LNCAP (cell line): ENCODE measurements at regions not wholly inside any gene's neighbourhood (a gene's known extent, or its start where the extent isn't known, plus 50 kb on each side); places are given as distances from the start of the nearest gene placed in this dataset.

ENCODE experiments used
- TF ChIP-seq, protein P1 (sequence below): fragments of 450-650 bp; IDR thresholded peaks from 2 replicates; pipeline ENCODE4 v1.5.1; 2017; ENCODE audit warnings: mild to moderate bottlenecking

DNA sequence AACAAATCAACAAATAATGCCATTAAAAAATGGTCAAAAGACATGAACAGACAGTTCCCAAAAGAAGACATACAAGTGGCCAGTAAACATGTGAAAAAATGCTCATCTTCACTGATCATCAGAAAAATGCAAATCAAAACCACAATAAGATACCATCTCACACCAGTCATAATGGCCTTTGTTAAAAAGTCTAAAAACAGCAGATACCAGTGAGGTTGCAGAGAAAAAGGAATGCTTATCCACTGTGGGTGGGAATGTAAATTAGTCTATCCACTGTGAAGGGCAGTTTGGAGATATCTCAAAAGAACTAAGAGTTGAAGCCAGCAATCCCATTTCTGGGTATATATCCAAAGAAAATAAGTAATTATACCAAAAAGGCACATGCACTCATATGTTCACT lies 668.1 kb upstream of the CPEB2 start:
- TF ChIP-seq, protein P1, sequence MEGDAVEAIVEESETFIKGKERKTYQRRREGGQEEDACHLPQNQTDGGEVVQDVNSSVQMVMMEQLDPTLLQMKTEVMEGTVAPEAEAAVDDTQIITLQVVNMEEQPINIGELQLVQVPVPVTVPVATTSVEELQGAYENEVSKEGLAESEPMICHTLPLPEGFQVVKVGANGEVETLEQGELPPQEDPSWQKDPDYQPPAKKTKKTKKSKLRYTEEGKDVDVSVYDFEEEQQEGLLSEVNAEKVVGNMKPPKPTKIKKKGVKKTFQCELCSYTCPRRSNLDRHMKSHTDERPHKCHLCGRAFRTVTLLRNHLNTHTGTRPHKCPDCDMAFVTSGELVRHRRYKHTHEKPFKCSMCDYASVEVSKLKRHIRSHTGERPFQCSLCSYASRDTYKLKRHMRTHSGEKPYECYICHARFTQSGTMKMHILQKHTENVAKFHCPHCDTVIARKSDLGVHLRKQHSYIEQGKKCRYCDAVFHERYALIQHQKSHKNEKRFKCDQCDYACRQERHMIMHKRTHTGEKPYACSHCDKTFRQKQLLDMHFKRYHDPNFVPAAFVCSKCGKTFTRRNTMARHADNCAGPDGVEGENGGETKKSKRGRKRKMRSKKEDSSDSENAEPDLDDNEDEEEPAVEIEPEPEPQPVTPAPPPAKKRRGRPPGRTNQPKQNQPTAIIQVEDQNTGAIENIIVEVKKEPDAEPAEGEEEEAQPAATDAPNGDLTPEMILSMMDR, result no peak

DNA sequence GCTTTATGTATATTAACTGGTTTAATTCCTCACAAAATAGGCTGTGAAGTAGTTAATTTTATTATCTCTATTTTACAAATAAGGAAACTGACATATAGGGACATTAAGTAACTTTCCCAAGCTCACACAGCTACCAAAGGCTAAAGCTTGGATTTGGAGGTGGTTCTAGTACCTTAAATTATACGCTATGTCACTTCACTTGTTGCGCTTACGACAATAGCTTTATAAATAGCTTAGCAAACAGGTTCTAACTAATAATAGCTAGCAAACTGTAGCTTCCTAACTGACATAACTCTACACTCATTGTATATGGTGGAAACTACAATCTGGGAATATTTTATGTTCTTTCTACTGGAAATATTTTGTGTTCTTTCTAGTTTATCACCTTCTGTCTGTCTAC lies 666.4 kb upstream of the CPEB2 start:
- TF ChIP-seq, protein P1, result no peak

- TF ChIP-seq, protein P1, result no peak
Measured at GRCh38 chr4:14336656-14337055, 665.6 kb upstream of the CPEB2 start.

GRCh38 chr4:14337892-14338584 lies 664.2 kb upstream of the CPEB2 start:
- TF ChIP-seq, protein P1, result no peak

DNA sequence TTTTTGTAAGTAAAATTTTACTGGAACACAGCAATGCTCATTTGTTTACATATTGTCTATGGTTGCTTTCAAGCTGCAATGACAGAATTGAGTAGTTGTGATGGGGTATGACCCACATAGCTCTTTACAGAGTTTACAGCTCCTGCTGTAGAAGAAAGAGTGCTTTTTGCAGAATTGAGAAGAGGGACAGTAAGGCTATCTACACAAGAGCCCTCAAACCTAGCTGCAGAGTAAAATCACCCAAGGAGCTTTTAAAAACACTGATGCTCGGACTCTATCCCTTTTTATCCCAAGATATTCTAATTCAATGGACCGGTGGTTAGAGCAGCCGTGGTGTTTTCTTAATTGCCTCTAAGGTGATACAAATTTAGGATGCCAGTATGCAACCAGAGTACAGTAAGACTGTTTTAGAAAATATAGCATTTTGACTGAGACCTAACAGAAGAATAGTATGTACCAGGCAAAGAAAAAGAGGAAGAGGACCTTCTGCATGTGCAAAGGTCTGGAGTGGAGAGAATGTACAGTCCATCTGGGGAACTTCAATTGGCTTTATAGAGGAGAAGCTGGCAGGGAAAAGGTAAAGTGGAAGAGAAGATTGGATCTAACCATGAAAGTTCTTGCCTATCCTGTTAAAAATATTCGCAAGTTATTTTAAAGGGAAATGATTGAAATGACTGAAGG lies 663.6 kb upstream of the CPEB2 start:
- TF ChIP-seq, protein P1, result no peak

DNA sequence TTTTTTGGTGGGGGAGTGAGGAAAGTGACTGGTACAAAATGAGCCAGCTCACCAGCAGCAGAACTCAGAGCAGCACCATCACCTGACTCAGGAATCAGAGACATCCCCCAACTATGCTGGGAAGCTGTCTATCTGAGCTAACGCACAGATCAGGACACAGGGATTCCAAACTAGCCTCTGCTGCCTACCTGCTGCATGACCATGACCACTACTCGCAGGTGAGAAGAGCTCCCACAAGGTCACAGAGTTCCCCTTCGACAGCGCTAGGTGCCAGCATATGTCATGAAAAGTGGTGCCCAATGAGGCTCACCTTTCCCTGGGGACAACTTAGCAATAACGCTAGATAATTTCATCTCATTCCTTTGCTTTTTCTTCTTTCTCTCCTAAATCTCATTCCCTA lies 662.6 kb upstream of the CPEB2 start:
- TF ChIP-seq, protein P1, result no peak

DNA sequence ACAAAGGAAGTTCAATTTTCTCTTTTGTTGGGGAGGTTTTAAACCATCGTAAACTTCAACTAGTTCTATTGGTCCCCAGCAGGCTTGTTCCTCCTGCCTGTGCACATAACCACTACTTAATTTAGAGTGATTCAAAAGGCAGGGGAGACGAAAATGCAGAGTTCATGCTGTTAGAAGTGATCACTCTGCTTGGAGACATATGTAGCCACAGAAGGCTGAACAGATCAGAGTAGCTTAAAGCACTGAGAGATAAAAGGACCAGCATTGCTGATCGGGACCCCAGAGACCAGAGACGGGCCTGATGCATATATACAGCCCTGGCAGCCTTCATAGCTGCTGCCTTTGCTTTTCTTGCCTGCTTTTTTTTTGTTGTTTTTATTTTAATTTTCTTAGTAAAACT lies 662.0 kb upstream of the CPEB2 start:
- TF ChIP-seq, protein P1, result no peak
